Heart left ventricle (tissue), 16 donors: ENCODE measurements at regions not wholly inside any gene's neighbourhood (a gene's known extent, or its start where the extent isn't known, plus 50 kb on each side); places are given as distances from the start of the nearest gene placed in this dataset.

Experiments used
- ATAC-seq, 4 donors: fragments of 200-7000 bp; cut with Tn5 transposase; one replicate each; pipeline ENCODE4 v1.9.1; 2020 to 2022; ENCODE audit warnings: moderate library complexity in 4 of 4, mild to moderate bottlenecking in 3 of 4, moderate number of reproducible peaks in 1 of 4
- DNase-seq, 5 donors: peaks; one replicate each; pipeline ENCODE4 v3.0.0-alpha.2; 2020
- H3K27ac ChIP-seq, 12 donors: fragments of 200-600 bp; sonication (generic) in 4 of 12; one replicate each; pipeline versions ENCODE4 v1.5.0 to v1.8.0; 2016 to 2022; ENCODE audit warnings: mild to moderate bottlenecking in 2 of 12
- H3K27me3 ChIP-seq, 9 donors: fragments of 200-600 bp; sonication (generic) in 2 of 9; one replicate each; pipeline versions ENCODE4 v1.5.1 to v1.8.0; 2016 to 2022; ENCODE audit warnings: mild to moderate bottlenecking in 3 of 9
- H3K36me3 ChIP-seq, 9 donors: fragments of 200-600 bp; sonication (generic) in 2 of 9; one replicate each; pipeline versions ENCODE4 v1.5.0 to v1.8.0; 2018 to 2022; ENCODE audit warnings: mild to moderate bottlenecking in 2 of 9
- H3K4me1 ChIP-seq, 12 donors: fragments of 200-600 bp; sonication (generic) in 4 of 12; one replicate each; pipeline versions ENCODE4 v1.5.0 to v1.8.0; 2016 to 2022; ENCODE audit warnings: mild to moderate bottlenecking in 3 of 12
- H3K4me3 ChIP-seq, 12 donors: fragments of 200-600 bp; sonication (generic) in 4 of 12; one replicate each; pipeline versions ENCODE4 v1.5.0 to v1.8.0; 2017 to 2022; ENCODE audit warnings: mild to moderate bottlenecking in 9 of 12, moderate library complexity in 4 of 12
- H3K9me3 ChIP-seq, 12 donors: fragments of 200-600 bp; sonication (generic) in 4 of 12; one replicate each; pipeline versions ENCODE4 v1.5.0 to v1.8.0; 2016 to 2022; ENCODE audit warnings: mild to moderate bottlenecking in 1 of 12
- CTCF ChIP-seq, 12 donors: fragments of 200-600 bp; sonication (generic) in 4 of 12; IDR thresholded peaks; one replicate each; pipeline versions ENCODE4 v1.5.0 to v1.8.0; 2018 to 2022; ENCODE audit warnings: antibody characterized with exemption in 12 of 12, mild to moderate bottlenecking in 5 of 12
- POLR2A ChIP-seq, 2 donors: fragments of 450-650 bp; IDR thresholded peaks; one replicate each; pipeline ENCODE4 v1.6.1; 2017; ENCODE audit warnings: antibody characterized with exemption in 2 of 2, mild to moderate bottlenecking in 2 of 2, moderate library complexity in 2 of 2
- WGBS, 4 donors: extraction: QIAGEN DNeasy Blood & Tissue Kit in 2 of 4; methylation state at CpG; one replicate each; pipeline versions ENCODE4 v1.1.5 to v1.1.7; 2013 to 2018; 5-methylcytosine and 5-hydroxymethylcytosine counted together
- intact Hi-C, 10 donors: fragments of 100-400 bp; cut with DNase I; formaldehyde crosslinking; loops; one replicate each; pipeline versions ENCODE4 v1.11.1 to v1.14.2; 2022
- donor health status: ischemic (EF 13 %, LVEDD 7.1; RV severe dilation, severe dysfunction).
- donor health status: healthy with polysubstance abuse.
- donor health status: DM: no; HTN: yes; CAD: no.
- donor health status: DM: no; HTN: no; CAD: no.
- donor health status: ischemic (EF 25% LVEDD 6.9; RV normal size, moderate dysfunction).
- donor health status: ischemic (EF 25% LVEDD 5.7; RV mildly dilated, moderate dysfunction).
- donor health status: healthy.
- donor health status: DM: yes; HTN: yes; CAD: no.
- donor health status: ischemic (EF 35%, LVEDD 5.7; RV mildly dilated, moderate dysfunction).
- donor health status: nonischemic (EF 11% LVEDD 7.7; RV severe dilation, severe dysfunction).
- donor health status: DM: yes; HTN: yes; CAD: no.
- donor health status: PGD.
- donor health status: ischemic (EF 29% LVEDD 5.4; RV normal size, mild dysfunction).
- donor health status: nonischemic (EF 23%, LVEDD 6.1; RV moderate dilation, normal function).

GRCh38 chrX:39320165-39320564, 518.9 kb downstream of the MID1IP1 start:
- ATAC-seq (peak in 1 of 4 donors; percentile 41), DNase-seq (no peak)
- Histone ChIP-seq H3K4me1 (peaks cover 0 to 4% (median 0%) of the 10 kb centered on the region in 12 donors), H3K4me3 (no peak overlapping the region), H3K9me3 (peaks cover 0 to 4% (median 0%) of the 10 kb centered on the region in 12 donors), H3K27me3 (peaks cover 0 to 18% (median 0%) of the 10 kb centered on the region in 9 donors), H3K27ac (no peak overlapping the region), H3K36me3 (no peaks in the 10 kb centered on the region)
- intact Hi-C loops: no loop called here
- TF ChIP-seq CTCF (IDR thresholded peaks at IDR 0.05) (no peak), POLR2A (IDR thresholded peaks at IDR 0.05) (no peak)
- WGBS, 4 donors: 40 to 79% (median 61%) methylated on average over 1 of the region's 1 CpG

GRCh38 chrX:39322496-39322895, 521.2 kb downstream of the MID1IP1 start:
- H3K36me3 ChIP-seq: no peaks in the 10 kb centered on the region
- H3K9me3 ChIP-seq: peaks cover 0 to 4% (median 0%) of the 10 kb centered on the region in 12 donors
- intact Hi-C loops: no loop called here
- TF ChIP-seq CTCF (IDR thresholded peaks at IDR 0.05) (no peak), POLR2A (IDR thresholded peaks at IDR 0.05) (no peak)
- H3K27ac ChIP-seq: no peak overlapping the region
- no peak for ATAC-seq
- H3K27me3 ChIP-seq: peaks cover 0 to 18% (median 0%) of the 10 kb centered on the region in 9 donors
- WGBS, 4 donors: 71 to 83% (median 76%) methylated on average over 5 of the region's 5 CpGs
- H3K4me3 ChIP-seq: no peak overlapping the region
- no peak for DNase-seq
- peaks cover 0 to 4% (median 0%) of the 10 kb centered on the region in 12 donors for H3K4me1 ChIP-seq

GRCh38 chrX:39324233-39324930, 523.1 kb downstream of the MID1IP1 start:
- Histone ChIP-seq H3K9me3 (peaks cover 0 to 4% (median 0%) of the 10 kb centered on the region in 12 donors), H3K27me3 (peaks cover 0 to 18% (median 0%) of the 10 kb centered on the region in 9 donors), H3K4me1 (peaks cover 0 to 4% (median 0%) of the 10 kb centered on the region in 12 donors), H3K27ac (no peak overlapping the region), H3K4me3 (no peak overlapping the region), H3K36me3 (no peaks in the 10 kb centered on the region)
- ATAC-seq (no peak), DNase-seq (no peak)
- intact Hi-C loops: no loop called here
- no peak for TF ChIP-seq POLR2A (IDR thresholded peaks at IDR 0.05)
- TF ChIP-seq CTCF (IDR thresholded peaks at IDR 0.05): no peak
- 64 to 70% (median 67%) methylated on average over 2 of the region's 2 CpGs for WGBS, 4 donors

DNA sequence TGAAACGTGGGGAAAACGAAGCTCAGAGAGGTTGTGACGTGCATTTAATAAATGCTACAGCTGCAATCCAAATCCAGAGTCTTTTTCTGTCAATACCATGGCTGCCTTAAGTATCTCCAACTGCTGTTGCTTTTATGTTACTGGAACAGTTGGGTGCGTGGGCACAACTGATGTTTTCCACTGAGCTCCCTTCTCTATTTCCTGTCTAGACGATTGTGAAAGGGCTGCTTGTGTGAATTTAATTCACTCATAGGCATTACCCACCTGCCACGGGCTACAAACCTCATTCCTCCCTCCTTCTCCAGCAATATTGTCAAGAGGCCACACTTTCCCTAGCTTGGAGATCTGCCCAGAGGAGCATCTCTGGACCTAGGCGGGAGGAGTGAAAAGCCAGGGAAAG, 526.0 kb downstream of the MID1IP1 start:
- ATAC-seq (no peak), DNase-seq (no peak)
- TF ChIP-seq POLR2A (IDR thresholded peaks at IDR 0.05) (no peak), CTCF (IDR thresholded peaks at IDR 0.05) (no peak)
- 61 to 89% (median 78%) methylated on average over 7 of the region's 7 CpGs for WGBS, 4 donors
- Histone ChIP-seq H3K9me3 (peaks cover 0 to 4% (median 0%) of the 10 kb centered on the region in 12 donors), H3K4me1 (no peaks in the 10 kb centered on the region), H3K27me3 (peaks cover 0 to 13% (median 0%) of the 10 kb centered on the region in 9 donors), H3K4me3 (no peak overlapping the region), H3K36me3 (no peaks in the 10 kb centered on the region), H3K27ac (no peak overlapping the region)
- intact Hi-C loops: no loop called here
